Thyroid gland (tissue), 4 donors: ENCODE measurements at regions not wholly inside any gene's neighbourhood (a gene's known extent, or its start where the extent isn't known, plus 50 kb on each side); places are given as distances from the start of the nearest gene placed in this dataset.

Experiments used
- CTCF ChIP-seq, 6 experiments: fragments of 200-600 bp in 3 of 6; fragments of 450-650 bp in 3 of 6; sonication (generic) in 3 of 6; IDR thresholded peaks; one replicate each; pipeline ENCODE4 v1.5.1; 2016 to 2019; ENCODE audit warnings: antibody characterized with exemption in 6 of 6, mild to moderate bottlenecking in 2 of 6, inconsistent platforms in 1 of 6, moderate library complexity in 1 of 6
- POLR2A ChIP-seq, 2 donors: fragments of 450-650 bp; IDR thresholded peaks; one replicate each; pipeline ENCODE4 v1.6.1; 2017; ENCODE audit warnings: antibody characterized with exemption in 2 of 2, mild to moderate bottlenecking in 2 of 2, moderate library complexity in 1 of 2

- TF ChIP-seq CTCF (IDR thresholded peaks at IDR 0.05) (no peak), POLR2A (IDR thresholded peaks at IDR 0.05) (no peak)
Measured at GRCh38 chr7:80330434-80330833, 181.4 kb downstream of the GNAT3 start.
